K562 (cell line): ENCODE measurements at regions not wholly inside any gene's neighbourhood (a gene's known extent, or its start where the extent isn't known, plus 50 kb on each side); places are given as distances from the start of the nearest gene placed in this dataset.
"Not testable (repeated sequence)": the region's sequence is repeated elsewhere in the genome, so short reads cannot be mapped to it uniquely, and the experiment has no call there.

Source experiments
- ATAC-seq: fragments of 200-7000 bp; cut with Tn5 transposase; 3 replicates; pipeline ENCODE4 v1.9.1; 2020; ENCODE audit warnings: moderate library complexity
- BruUV-seq: library from RNA; stranded (reverse); fragments of 400-500 nt; replicated peaks from 2 replicates; lab custom pipeline; 2021; lab: Mats Ljungman, UMichigan
- CTCF ChIA-PET: fragments of 300-600 bp; formaldehyde crosslinking; extraction: SDS; loops from one replicate; lab custom pipeline; 2021; ENCODE audit warnings: low intra/inter-chr PET ratio; lab: Yijun Ruan, JAX
- POLR2A ChIA-PET: fragments of 300-600, 350-650 bp; sonication (Branson Sonifier 250); formaldehyde crosslinking; extraction: SDS; loops from one replicate; lab custom pipeline; 2021; ENCODE audit warnings: antibody characterized with exemption, inconsistent platforms; lab: Yijun Ruan, JAX
- DNase-seq, 4 experiments: peaks; one replicate each; pipeline versions ENCODE4 v3.0.0 to v3.0.0-alpha.2; 2011 to 2018; ENCODE audit warnings: low spot score in 3 of 4, mixed read lengths in 3 of 4; ENCODE audit errors: extremely low read depth in 1 of 4
- FAIRE-seq: peaks from 2 replicates; lab custom pipeline; 2011; peaks lifted over from hg19 to GRCh38; lab: Jason Lieb, UNC
- H2AFZ ChIP-seq: 2 replicates; pipeline ENCODE4 v1.6.0; 2011; ENCODE audit warnings: low read depth, low read length, control low read depth, inconsistent platforms
- H3K27ac ChIP-seq: fragments of 200-600 bp; 3 replicates; pipeline ENCODE4 v1.8.0; 2011; ENCODE audit warnings: low read depth, mild to moderate bottlenecking, control low read depth, inconsistent platforms, low read length, moderate library complexity, mixed read lengths; ENCODE audit errors: extremely low read depth
- H3K27me3 ChIP-seq, 2 experiments: fragments of 300-600 bp in 1 of 2; 2 replicates in 1 of 2; 3 replicates in 1 of 2; pipeline versions ENCODE4 v1.6.0 to v1.8.0; 2011; ENCODE audit warnings: inconsistent platforms in 2 of 2, low read length in 2 of 2, mild to moderate bottlenecking in 1 of 2, mixed read lengths in 1 of 2, moderate library complexity in 1 of 2; ENCODE audit not compliant: control insufficient read depth in 2 of 2, insufficient read depth in 2 of 2
- H3K36me3 ChIP-seq: fragments of 300-600 bp; 3 replicates; pipeline ENCODE4 v1.8.0; 2011; ENCODE audit warnings: mild to moderate bottlenecking, low read length, inconsistent platforms; ENCODE audit not compliant: control insufficient read depth, insufficient read depth
- H3K4me1 ChIP-seq, 2 experiments: fragments of 200-600 bp in 1 of 2; replicated peaks in 1 of 2; 2 replicates in 1 of 2; 3 replicates in 1 of 2; pipeline versions ENCODE4 v1.5.1 to v1.8.0; 2011; ENCODE audit warnings: inconsistent platforms in 2 of 2, low read length in 2 of 2, mild to moderate bottlenecking in 1 of 2, mixed read lengths in 1 of 2, moderate library complexity in 1 of 2; ENCODE audit not compliant: control insufficient read depth in 2 of 2, insufficient read depth in 2 of 2
- H3K4me2 ChIP-seq: 2 replicates; pipeline ENCODE4 v1.6.1; 2011; ENCODE audit warnings: low read length, control low read depth, inconsistent platforms, mixed read lengths; ENCODE audit not compliant: insufficient read depth
- H3K4me3 ChIP-seq: fragments of 200-600 bp; sonication (generic), shearing (Covaris generic); 2 replicates; pipeline ENCODE4 v1.5.1; 2016; ENCODE audit warnings: control low read depth, inconsistent platforms
- H3K79me2 ChIP-seq: fragments of 200-600 bp; 3 replicates; pipeline ENCODE4 v1.8.0; 2011; ENCODE audit warnings: low read length, inconsistent platforms; ENCODE audit not compliant: control insufficient read depth, insufficient read depth
- H3K9ac ChIP-seq, 2 experiments: 2 replicates each; pipeline versions ENCODE4 v1.6.0 to v1.6.1; 2011; ENCODE audit warnings: low read depth in 2 of 2, low read length in 2 of 2, control low read depth in 1 of 2, inconsistent platforms in 1 of 2, mild to moderate bottlenecking in 1 of 2, mixed read lengths in 1 of 2; ENCODE audit not compliant: insufficient read depth in 1 of 2
- H3K9me1 ChIP-seq: one replicate; pipeline ENCODE4 v1.6.0; 2011; ENCODE audit warnings: inconsistent platforms, mild to moderate bottlenecking, low read length, moderate library complexity; ENCODE audit not compliant: control insufficient read depth, insufficient read depth
- H3K9me3 ChIP-seq: replicated peaks from 2 replicates; pipeline ENCODE4 v1.5.1; 2011; ENCODE audit warnings: low read depth, low read length, inconsistent platforms; ENCODE audit not compliant: control insufficient read depth, insufficient read depth
- H4K20me1 ChIP-seq: replicated peaks from 2 replicates; pipeline ENCODE4 v1.6.1; 2011; ENCODE audit warnings: low read length, inconsistent platforms, mixed read lengths; ENCODE audit not compliant: control insufficient read depth, insufficient read depth
- ARNT ChIP-seq, 2 experiments: fragments of 450-650 bp; IDR thresholded peaks; 2 replicates each; pipeline ENCODE4 v1.6.1; 2016; ENCODE audit warnings: mild to moderate bottlenecking in 1 of 2
- CHD4 ChIP-seq: fragments of 200-600 bp; sonication (generic); IDR thresholded peaks from 3 replicates; pipeline ENCODE4 v1.6.1; 2012; ENCODE audit warnings: low read depth, mild to moderate bottlenecking, mixed read lengths, low read length, inconsistent platforms; ENCODE audit not compliant: insufficient read depth, insufficient replicate concordance, poor library complexity, severe bottlenecking
- COPS2 ChIP-seq: fragments of 450-650 bp; conservative IDR thresholded peaks from 2 replicates; pipeline ENCODE4 v1.6.1; 2016; ENCODE audit warnings: mild to moderate bottlenecking, moderate library complexity
- KLF1 ChIP-seq: fragments of 450-650 bp; IDR thresholded peaks from 2 replicates; pipeline ENCODE4 v1.6.1; 2016; ENCODE audit warnings: missing genetic modification characterization, missing compliant biosample characterization
- NBN ChIP-seq: fragments of 450-650 bp; IDR thresholded peaks from 2 replicates; pipeline ENCODE4 v1.6.1; 2016; ENCODE audit warnings: low read depth, mild to moderate bottlenecking
- POLR2B ChIP-seq: fragments of 450-650 bp; IDR thresholded peaks from 2 replicates; pipeline ENCODE4 v1.6.1; 2018; ENCODE audit warnings: low read depth; ENCODE audit not compliant: partially characterized antibody
- TFAM ChIP-seq: fragments of 250-450 bp; sonication (Bioruptor Pico); conservative IDR thresholded peaks from 2 replicates; pipeline ENCODE4 v1.5.0; 2021; ENCODE audit warnings: mild to moderate bottlenecking, moderate library complexity
- TSC22D4 ChIP-seq: fragments of 450-650 bp; IDR thresholded peaks from 2 replicates; pipeline ENCODE4 v1.6.1; 2016; ENCODE audit warnings: missing genetic modification characterization, missing biosample characterization, control low read depth
- ZNF41 ChIP-seq: fragments of 250-450 bp; sonication (Bioruptor Pico); conservative IDR thresholded peaks from 2 replicates; pipeline ENCODE4 v1.4.0; 2020; ENCODE audit warnings: mild to moderate bottlenecking
- WGBS: fragments of 100-300 bp; shearing (Covaris generic); methylation state at CpG from one replicate; pipeline ENCODE4 v1.1.6; 2016; ENCODE audit warnings: low coverage, mixed read lengths; ENCODE audit not compliant: insufficient coverage; ENCODE audit errors: missing lambda C conversion rate; 5-methylcytosine and 5-hydroxymethylcytosine counted together
- in situ Hi-C: fragments of 300-500 bp; cut with MboI; formaldehyde crosslinking; loops from 4 replicates; pipeline ENCODE4 v1.15.0; 2018; ENCODE audit warnings: inconsistent platforms, mixed read lengths
- intact Hi-C: fragments of 100-400 bp; cut with micrococcal nuclease; formaldehyde crosslinking; loops from 2 replicates; pipeline ENCODE4 v1.14.2; 2022
- TF ChIP-seq, protein P1 (sequence below): sonication (generic); formaldehyde crosslinking; IDR thresholded peaks from 2 replicates; pipeline ENCODE4 v1.8.0; 2022; ENCODE audit warnings: mild to moderate bottlenecking, missing genetic modification reagents
- TF ChIP-seq, protein P2 (sequence below): sonication (generic); formaldehyde crosslinking; IDR thresholded peaks from 2 replicates; pipeline ENCODE4 v1.8.0; 2022; ENCODE audit warnings: mild to moderate bottlenecking, missing genetic modification reagents

DNA sequence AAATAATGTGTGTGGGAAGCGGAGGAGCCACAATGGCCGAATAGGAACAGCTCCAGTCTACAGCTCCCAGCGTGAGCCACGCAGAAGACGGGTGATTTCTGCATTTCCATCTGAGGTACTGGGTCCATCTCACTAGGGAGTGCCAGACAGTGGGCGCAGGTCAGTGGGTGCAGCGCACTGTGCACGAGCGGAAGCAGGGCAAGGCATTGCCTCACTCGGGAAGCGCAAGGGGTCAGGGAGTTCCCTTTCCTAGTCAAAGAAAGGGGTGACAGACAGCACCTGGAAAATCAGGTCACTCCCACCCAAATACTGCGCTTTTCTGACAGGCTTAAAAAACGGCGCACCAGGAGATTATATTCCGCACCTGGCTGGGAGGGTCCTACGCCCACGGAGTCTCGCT lies 762.6 kb downstream of the CENPC start:
- H3K9me1 ChIP-seq, FAIRE-seq, CTCF ChIA-PET, H3K4me3 ChIP-seq, H2AFZ ChIP-seq, intact Hi-C loops, ATAC-seq, H3K27me3 ChIP-seq, H3K9me3 ChIP-seq, BruUV-seq, H4K20me1 ChIP-seq, H3K9ac ChIP-seq, H3K27ac ChIP-seq, in situ Hi-C loops, H3K4me2 ChIP-seq, POLR2A ChIA-PET, H3K36me3 ChIP-seq, DNase-seq, H3K4me1 ChIP-seq, H3K79me2 ChIP-seq: not testable (repeated sequence)
- 2% methylated on average over 9 of the region's 18 CpGs for WGBS

DNA sequence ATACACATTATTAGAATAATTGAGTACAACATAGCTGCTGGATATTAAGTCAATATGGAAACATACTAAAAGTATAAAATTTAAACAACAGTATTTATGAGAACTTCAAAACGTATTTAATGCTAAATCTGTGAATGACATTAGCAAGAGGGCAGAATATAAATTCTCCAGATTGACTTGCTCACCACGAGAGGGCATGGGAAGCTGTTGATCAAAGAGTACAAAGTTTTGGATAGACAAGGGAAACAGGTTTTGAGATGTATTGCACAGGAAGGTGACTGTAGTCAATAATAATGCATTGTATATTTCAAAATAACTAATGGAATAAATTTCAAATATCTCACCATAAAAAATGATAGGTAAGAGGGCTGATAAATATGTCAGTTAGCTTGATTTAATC lies 768.2 kb downstream of the CENPC start:
- ChIA-PET POLR2A (no interaction called here), CTCF (no interaction called here)
- DNase-seq (no peak), ATAC-seq (no peak), FAIRE-seq (no peak)
- intact Hi-C loops, result no loop called here
- BruUV-seq, result no TSS peak
- Histone ChIP-seq H3K79me2 (no peaks in the 10 kb centered on the region), H3K36me3 (no peaks in the 10 kb centered on the region), H3K9me3 (no peaks in the 10 kb centered on the region), H3K9ac (no peak overlapping the region), H3K4me3 (no peak overlapping the region), H3K9me1 (no peaks in the 10 kb centered on the region), H4K20me1 (no peaks in the 10 kb centered on the region), H3K4me2 (no peak overlapping the region), H3K27me3 (no peaks in the 10 kb centered on the region), H3K4me1 (no peaks in the 10 kb centered on the region), H3K27ac (no peak overlapping the region), H2AFZ (no peak overlapping the region)
- in situ Hi-C loops, result no loop called here
- 0% methylated on average over 2 of the region's 2 CpGs for WGBS
- no peak for TF ChIP-seq ARNT (IDR thresholded peaks at IDR 0.05)
- TF ChIP-seq TSC22D4, result no peak
- no peak for TF ChIP-seq COPS2
- TF ChIP-seq POLR2B, result no peak
- no peak for TF ChIP-seq ZNF41 (CRISPR knock-in tag)
- no peak for TF ChIP-seq NBN
- TF ChIP-seq, protein P1, sequence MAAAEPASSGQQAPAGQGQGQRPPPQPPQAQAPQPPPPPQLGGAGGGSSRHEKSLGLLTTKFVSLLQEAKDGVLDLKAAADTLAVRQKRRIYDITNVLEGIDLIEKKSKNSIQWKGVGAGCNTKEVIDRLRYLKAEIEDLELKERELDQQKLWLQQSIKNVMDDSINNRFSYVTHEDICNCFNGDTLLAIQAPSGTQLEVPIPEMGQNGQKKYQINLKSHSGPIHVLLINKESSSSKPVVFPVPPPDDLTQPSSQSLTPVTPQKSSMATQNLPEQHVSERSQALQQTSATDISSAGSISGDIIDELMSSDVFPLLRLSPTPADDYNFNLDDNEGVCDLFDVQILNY (CRISPR knock-in tag), result no peak
- TF ChIP-seq CHD4, result no peak
- TF ChIP-seq KLF1 (tag), result no peak
- TF ChIP-seq, protein P2, sequence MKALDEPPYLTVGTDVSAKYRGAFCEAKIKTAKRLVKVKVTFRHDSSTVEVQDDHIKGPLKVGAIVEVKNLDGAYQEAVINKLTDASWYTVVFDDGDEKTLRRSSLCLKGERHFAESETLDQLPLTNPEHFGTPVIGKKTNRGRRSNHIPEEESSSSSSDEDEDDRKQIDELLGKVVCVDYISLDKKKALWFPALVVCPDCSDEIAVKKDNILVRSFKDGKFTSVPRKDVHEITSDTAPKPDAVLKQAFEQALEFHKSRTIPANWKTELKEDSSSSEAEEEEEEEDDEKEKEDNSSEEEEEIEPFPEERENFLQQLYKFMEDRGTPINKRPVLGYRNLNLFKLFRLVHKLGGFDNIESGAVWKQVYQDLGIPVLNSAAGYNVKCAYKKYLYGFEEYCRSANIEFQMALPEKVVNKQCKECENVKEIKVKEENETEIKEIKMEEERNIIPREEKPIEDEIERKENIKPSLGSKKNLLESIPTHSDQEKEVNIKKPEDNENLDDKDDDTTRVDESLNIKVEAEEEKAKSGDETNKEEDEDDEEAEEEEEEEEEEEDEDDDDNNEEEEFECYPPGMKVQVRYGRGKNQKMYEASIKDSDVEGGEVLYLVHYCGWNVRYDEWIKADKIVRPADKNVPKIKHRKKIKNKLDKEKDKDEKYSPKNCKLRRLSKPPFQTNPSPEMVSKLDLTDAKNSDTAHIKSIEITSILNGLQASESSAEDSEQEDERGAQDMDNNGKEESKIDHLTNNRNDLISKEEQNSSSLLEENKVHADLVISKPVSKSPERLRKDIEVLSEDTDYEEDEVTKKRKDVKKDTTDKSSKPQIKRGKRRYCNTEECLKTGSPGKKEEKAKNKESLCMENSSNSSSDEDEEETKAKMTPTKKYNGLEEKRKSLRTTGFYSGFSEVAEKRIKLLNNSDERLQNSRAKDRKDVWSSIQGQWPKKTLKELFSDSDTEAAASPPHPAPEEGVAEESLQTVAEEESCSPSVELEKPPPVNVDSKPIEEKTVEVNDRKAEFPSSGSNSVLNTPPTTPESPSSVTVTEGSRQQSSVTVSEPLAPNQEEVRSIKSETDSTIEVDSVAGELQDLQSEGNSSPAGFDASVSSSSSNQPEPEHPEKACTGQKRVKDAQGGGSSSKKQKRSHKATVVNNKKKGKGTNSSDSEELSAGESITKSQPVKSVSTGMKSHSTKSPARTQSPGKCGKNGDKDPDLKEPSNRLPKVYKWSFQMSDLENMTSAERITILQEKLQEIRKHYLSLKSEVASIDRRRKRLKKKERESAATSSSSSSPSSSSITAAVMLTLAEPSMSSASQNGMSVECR (CRISPR knock-in tag), result no peak
- no peak for TF ChIP-seq TFAM (CRISPR knock-in tag)
